Fibroblast of lung (primary cell): ENCODE measurements at regions not wholly inside any gene's neighbourhood (a gene's known extent, or its start where the extent isn't known, plus 50 kb on each side); places are given as distances from the start of the nearest gene placed in this dataset.

Source experiments
- DNase-seq, 2 donors: peaks; one replicate each; pipeline versions ENCODE4 v3.0.0 to v3.0.0-alpha.2; 2010; ENCODE audit warnings: low read depth in 2 of 2
- H2AFZ ChIP-seq: 2 replicates; pipeline ENCODE4 v1.5.1; 2012; ENCODE audit warnings: low read length, control low read depth, inconsistent platforms
- H3K27ac ChIP-seq: 2 replicates; pipeline ENCODE4 v1.5.1; 2011; ENCODE audit warnings: low read length, control low read depth; ENCODE audit not compliant: insufficient read depth
- H3K27me3 ChIP-seq: 2 replicates; pipeline ENCODE4 v1.5.1; 2011; ENCODE audit warnings: mild to moderate bottlenecking, low read length; ENCODE audit not compliant: control insufficient read depth, insufficient read depth
- H3K36me3 ChIP-seq: 2 replicates; pipeline ENCODE4 v1.5.1; 2011; ENCODE audit warnings: low read length; ENCODE audit not compliant: control insufficient read depth, insufficient read depth
- H3K4me1 ChIP-seq: 2 replicates; pipeline ENCODE4 v1.5.1; 2011; ENCODE audit warnings: low read length; ENCODE audit not compliant: control insufficient read depth, insufficient read depth; ENCODE audit errors: extremely low read depth
- H3K4me2 ChIP-seq: 2 replicates; pipeline ENCODE4 v1.5.1; 2011; ENCODE audit warnings: low read length, control low read depth; ENCODE audit not compliant: insufficient read depth; ENCODE audit errors: extremely low read depth
- H3K4me3 ChIP-seq, 4 experiments: fragments of 200-600 bp in 1 of 4; sonication (generic) in 1 of 4; replicated peaks in 1 of 4; 2 replicates each; pipeline ENCODE4 v1.5.1; 2011 to 2016; ENCODE audit warnings: low read length in 4 of 4, low read depth in 3 of 4, mild to moderate bottlenecking in 3 of 4, control low read depth in 2 of 4, inconsistent platforms in 1 of 4, mixed read lengths in 1 of 4; ENCODE audit not compliant: insufficient read depth in 1 of 4; ENCODE audit errors: control extremely low read depth in 1 of 4
- H3K79me2 ChIP-seq: 2 replicates; pipeline ENCODE4 v1.5.1; 2012; ENCODE audit warnings: mild to moderate bottlenecking, low read length, inconsistent platforms; ENCODE audit not compliant: control insufficient read depth, insufficient read depth
- H3K9ac ChIP-seq: 2 replicates; pipeline ENCODE4 v1.5.1; 2011; ENCODE audit warnings: mild to moderate bottlenecking, low read length, control low read depth; ENCODE audit not compliant: insufficient read depth
- H3K9me3 ChIP-seq: 2 replicates; pipeline ENCODE4 v1.5.1; 2012; ENCODE audit warnings: low read depth, low read length; ENCODE audit not compliant: control insufficient read depth, insufficient read depth
- H4K20me1 ChIP-seq: 2 replicates; pipeline ENCODE4 v1.5.1; 2011; ENCODE audit warnings: low read length; ENCODE audit not compliant: control insufficient read depth, insufficient read depth; ENCODE audit errors: extremely low read depth
- CTCF ChIP-seq, 2 donors: IDR thresholded peaks in 1 of 2; conservative IDR thresholded peaks in 1 of 2; 1 replicate in 1 of 2; 2 replicates in 1 of 2; pipeline ENCODE4 v1.5.1; 2011 to 2012; ENCODE audit warnings: low read length in 2 of 2, control low read depth in 1 of 2, inconsistent platforms in 1 of 2, low read depth in 1 of 2, mild to moderate bottlenecking in 1 of 2
- EZH2 ChIP-seq: IDR thresholded peaks from 2 replicates; pipeline ENCODE4 v1.5.1; 2012; ENCODE audit warnings: low read length, control low read depth, mild to moderate bottlenecking; ENCODE audit errors: missing control alignments

- no peak overlapping the region for H3K4me2 ChIP-seq
- no peaks in the 10 kb centered on the region for H3K36me3 ChIP-seq
- no peaks in the 10 kb centered on the region for H4K20me1 ChIP-seq
- no peak overlapping the region for H3K4me3 ChIP-seq
- no peaks in the 10 kb centered on the region for H3K27me3 ChIP-seq
- DNase-seq = no peak
- TF ChIP-seq EZH2 (no peak), CTCF (conservative IDR thresholded peaks at IDR 0.05 in 1 of 2, IDR thresholded peaks at IDR 0.05 in 1 of 2; ENCODE audit: low read depth in 1 of 2, low read length in 2 of 2) (no peak)
- no peaks in the 10 kb centered on the region for H3K4me1 ChIP-seq
- no peak overlapping the region for H2AFZ ChIP-seq
- H3K27ac ChIP-seq = no peak overlapping the region
- H3K9ac ChIP-seq = no peak overlapping the region
- no peaks in the 10 kb centered on the region for H3K9me3 ChIP-seq
- H3K79me2 ChIP-seq = no peaks in the 10 kb centered on the region
These were observed 713.0 kb downstream of the BRINP3 start for GRCh38 chr1:189764391-189765320.

GRCh38 chr1:189769448-189769847, 708.2 kb downstream of the BRINP3 start:
- DNase-seq = peak in 1 of 2 donors; percentile 22
- TF ChIP-seq CTCF (conservative IDR thresholded peaks at IDR 0.05 in 1 of 2, IDR thresholded peaks at IDR 0.05 in 1 of 2; ENCODE audit: low read depth in 1 of 2, low read length in 2 of 2) (no peak), EZH2 (no peak)
- Histone ChIP-seq H3K4me2 (no peak overlapping the region), H3K9ac (no peak overlapping the region), H3K4me3 (no peak overlapping the region), H3K79me2 (no peaks in the 10 kb centered on the region), H4K20me1 (no peaks in the 10 kb centered on the region), H3K27ac (no peak overlapping the region), H3K9me3 (no peaks in the 10 kb centered on the region), H3K36me3 (no peaks in the 10 kb centered on the region), H2AFZ (no peak overlapping the region), H3K27me3 (no peaks in the 10 kb centered on the region), H3K4me1 (no peaks in the 10 kb centered on the region)

GRCh38 chr1:189774721-189775287, 702.9 kb downstream of the BRINP3 start:
- H3K27me3 ChIP-seq = no peaks in the 10 kb centered on the region
- no peaks in the 10 kb centered on the region for H3K9me3 ChIP-seq
- no peak overlapping the region for H3K9ac ChIP-seq
- no peak overlapping the region for H3K4me2 ChIP-seq
- H2AFZ ChIP-seq = no peak overlapping the region
- TF ChIP-seq EZH2 (no peak), CTCF (conservative IDR thresholded peaks at IDR 0.05 in 1 of 2, IDR thresholded peaks at IDR 0.05 in 1 of 2; ENCODE audit: low read depth in 1 of 2, low read length in 2 of 2) (no peak)
- H4K20me1 ChIP-seq = no peaks in the 10 kb centered on the region
- no peak overlapping the region for H3K27ac ChIP-seq
- no peak overlapping the region for H3K4me3 ChIP-seq
- H3K36me3 ChIP-seq = no peaks in the 10 kb centered on the region
- no peak for DNase-seq
- no peaks in the 10 kb centered on the region for H3K79me2 ChIP-seq
- no peaks in the 10 kb centered on the region for H3K4me1 ChIP-seq
